GM10266 (cell line): ENCODE measurements at regions not wholly inside any gene's neighbourhood (a gene's known extent, or its start where the extent isn't known, plus 50 kb on each side); places are given as distances from the start of the nearest gene placed in this dataset.

Experiments
- DNase-seq: peaks from one replicate; pipeline ENCODE4 v3.0.0; 2012; ENCODE audit errors: extremely low spot score
- CTCF ChIP-seq: IDR thresholded peaks from 2 replicates; pipeline ENCODE4 v1.5.1; 2012; ENCODE audit warnings: mild to moderate bottlenecking, low read depth; ENCODE audit not compliant: control insufficient read depth, insufficient read depth; ENCODE audit errors: missing control alignments

- no peak for TF ChIP-seq CTCF
- no peak for DNase-seq
These were observed 251.5 kb downstream of the HIVEP2 start for GRCh38 chr6:142693441-142693840.

DNA sequence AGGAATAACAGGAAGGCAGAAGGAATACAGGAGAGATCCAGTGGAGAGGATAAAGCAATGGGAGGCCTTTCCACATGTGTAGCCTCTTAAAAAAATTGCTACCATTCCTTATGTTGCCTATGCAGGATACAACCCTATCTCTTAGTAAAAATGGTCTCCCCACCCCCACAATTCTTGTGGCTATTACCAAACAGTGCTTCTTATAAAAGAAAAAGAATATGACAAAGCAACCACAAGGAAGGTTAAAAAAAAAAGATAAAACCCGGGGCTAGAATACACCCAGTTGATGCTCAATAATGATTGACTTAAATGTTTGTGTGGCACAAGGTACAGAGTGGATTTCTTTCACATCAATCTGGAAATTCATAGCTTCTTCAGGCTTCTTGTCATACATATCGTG is 250.9 kb downstream of the HIVEP2 start:
- no peak for TF ChIP-seq CTCF
- no peak for DNase-seq

GRCh38 chr6:142695016-142695415 is 250.0 kb downstream of the HIVEP2 start:
- TF ChIP-seq CTCF, result no peak
- DNase-seq, result no peak

DNA sequence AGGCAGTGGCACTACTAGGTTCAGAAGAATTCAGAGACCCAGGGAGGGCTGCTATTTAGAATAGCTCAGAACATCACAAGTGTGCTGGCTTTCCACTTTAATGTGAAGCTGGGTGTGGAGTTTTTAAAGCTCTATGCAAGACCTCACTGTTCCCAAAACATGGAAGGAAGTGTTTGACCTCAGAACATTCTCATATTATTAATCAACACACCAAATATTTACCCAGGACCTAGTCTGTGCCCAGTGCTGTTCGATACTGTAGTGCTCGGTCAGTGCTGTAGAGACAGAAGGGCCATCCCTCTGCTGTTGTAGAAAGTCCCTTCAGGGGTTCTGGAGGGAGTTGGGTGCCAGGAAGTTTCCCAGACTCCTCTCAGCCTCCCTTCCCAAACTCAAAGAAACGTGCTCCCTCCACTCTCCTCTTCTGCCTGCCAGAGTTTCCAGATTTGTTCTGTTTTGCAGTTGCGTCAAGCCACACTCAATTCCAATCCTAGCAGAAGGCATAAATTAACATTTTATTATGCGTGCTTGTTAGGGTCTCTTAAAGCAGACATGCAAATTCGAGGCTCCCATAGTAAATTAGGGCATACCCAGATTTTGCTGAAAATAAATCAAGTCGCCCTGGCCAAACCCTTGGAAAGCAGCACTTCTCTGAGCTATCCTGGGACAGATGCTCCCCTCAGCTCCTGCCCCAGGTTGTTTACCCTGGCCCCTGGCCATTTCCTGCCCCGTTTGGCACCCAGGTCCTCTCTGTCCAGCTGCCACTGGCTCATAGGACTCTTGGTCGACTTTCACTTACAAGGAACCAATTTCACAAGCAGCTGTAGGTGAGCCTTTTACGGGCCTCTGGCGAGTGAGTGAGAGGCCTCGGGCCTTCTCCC is 248.6 kb downstream of the HIVEP2 start:
- DNase-seq, result no peak
- no peak for TF ChIP-seq CTCF

- no peak for TF ChIP-seq CTCF
- no peak for DNase-seq
These were observed 248.0 kb downstream of the HIVEP2 start for GRCh38 chr6:142697001-142697335.

DNA sequence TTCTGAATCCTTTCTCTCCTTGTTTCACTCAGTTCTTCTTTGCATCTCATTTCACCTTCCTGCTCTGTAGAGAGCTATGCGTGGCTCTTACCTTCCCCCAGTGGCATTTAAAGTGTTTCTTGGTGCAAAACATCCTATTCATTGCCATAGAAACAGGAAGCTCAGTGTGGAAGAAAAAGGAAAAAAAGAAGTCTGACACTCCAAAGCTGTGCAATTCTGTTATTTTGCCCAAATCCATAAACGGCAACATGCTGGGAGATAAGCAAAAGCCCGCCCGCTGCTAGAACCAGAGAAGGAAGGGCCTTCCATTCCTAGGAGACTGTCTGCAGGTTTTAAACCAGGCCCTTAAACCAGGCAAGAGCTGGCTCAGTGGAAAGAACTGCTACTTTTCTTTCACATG is 247.1 kb downstream of the HIVEP2 start:
- DNase-seq, result no peak

DNA sequence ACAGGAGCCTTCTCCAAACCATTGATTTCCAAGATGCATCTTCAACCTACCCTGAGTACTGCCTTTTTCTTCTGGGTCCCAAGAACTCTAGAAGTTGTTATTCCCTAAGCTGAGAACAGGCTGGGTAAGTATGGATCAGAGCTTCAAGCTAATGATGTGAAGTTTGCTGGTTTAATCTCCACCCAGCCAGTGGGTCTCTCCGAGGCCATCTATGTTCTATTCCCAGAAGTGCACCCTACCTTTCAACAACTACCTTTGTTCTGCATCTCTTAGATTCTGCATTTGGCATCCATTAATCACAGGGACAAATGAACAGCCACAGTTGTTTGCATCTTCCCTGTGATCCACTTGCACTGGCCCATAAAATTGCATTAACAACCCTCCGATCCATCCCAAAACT is 246.2 kb downstream of the HIVEP2 start:
- TF ChIP-seq CTCF, result no peak
- DNase-seq, result no peak

More for the DNA sequence above, 247.1 kb downstream of the HIVEP2 start:
- TF ChIP-seq CTCF, result no peak
